GM21576 (cell line): ENCODE measurements at regions not wholly inside any gene's neighbourhood (a gene's known extent, or its start where the extent isn't known, plus 50 kb on each side); places are given as distances from the start of the nearest gene placed in this dataset.
"Not testable (repeated sequence)": the region's sequence is repeated elsewhere in the genome, so short reads cannot be mapped to it uniquely, and the experiment has no call there.

Experiments
- ATAC-seq: cut with Tn5 transposase; IDR thresholded peaks from one replicate; pipeline ENCODE4 v1.9.1; 2021; ENCODE audit warnings: mild to moderate bottlenecking, moderate library complexity; ENCODE audit not compliant: unreplicated experiment

DNA sequence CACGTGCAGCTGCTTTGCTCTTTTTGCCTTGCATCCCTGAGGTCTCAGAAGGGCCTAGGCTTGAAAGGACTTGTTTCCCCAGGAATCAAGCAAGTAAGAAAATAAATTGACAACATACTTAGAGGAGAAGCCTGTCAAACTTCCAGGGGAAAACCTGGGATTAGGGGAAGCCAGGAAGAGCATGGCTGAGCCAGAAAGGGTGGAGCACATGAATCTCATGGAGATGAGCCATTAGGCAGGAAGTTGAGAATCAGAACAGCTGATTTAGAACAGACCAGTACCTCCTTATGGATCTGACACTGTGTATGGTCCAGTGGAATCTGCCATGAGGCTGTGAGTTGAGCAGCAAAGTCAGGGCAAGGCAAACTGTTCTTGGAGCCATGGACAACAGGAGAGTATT is 511.0 kb downstream of the RPIA start:
- ATAC-seq = not testable (repeated sequence)

DNA sequence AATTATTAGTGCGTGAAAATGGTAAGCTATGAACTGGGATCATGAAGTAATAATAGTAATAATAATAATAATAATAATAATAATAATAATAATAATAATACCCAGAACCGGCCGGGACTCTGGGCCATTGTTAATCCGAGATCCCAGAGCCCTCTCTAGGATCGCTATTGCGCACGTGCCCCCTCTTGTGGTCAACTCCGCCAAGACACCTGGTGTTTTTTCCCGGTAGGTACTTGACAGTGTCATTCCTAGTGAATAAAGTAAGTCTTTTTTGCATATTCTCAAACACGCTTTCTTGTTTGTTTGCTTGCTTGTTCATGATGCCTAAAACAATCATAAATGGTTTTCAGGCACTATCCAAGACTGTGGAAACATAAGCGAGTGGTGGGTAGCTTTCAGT is 513.7 kb downstream of the RPIA start:
- not testable (repeated sequence) for ATAC-seq

DNA sequence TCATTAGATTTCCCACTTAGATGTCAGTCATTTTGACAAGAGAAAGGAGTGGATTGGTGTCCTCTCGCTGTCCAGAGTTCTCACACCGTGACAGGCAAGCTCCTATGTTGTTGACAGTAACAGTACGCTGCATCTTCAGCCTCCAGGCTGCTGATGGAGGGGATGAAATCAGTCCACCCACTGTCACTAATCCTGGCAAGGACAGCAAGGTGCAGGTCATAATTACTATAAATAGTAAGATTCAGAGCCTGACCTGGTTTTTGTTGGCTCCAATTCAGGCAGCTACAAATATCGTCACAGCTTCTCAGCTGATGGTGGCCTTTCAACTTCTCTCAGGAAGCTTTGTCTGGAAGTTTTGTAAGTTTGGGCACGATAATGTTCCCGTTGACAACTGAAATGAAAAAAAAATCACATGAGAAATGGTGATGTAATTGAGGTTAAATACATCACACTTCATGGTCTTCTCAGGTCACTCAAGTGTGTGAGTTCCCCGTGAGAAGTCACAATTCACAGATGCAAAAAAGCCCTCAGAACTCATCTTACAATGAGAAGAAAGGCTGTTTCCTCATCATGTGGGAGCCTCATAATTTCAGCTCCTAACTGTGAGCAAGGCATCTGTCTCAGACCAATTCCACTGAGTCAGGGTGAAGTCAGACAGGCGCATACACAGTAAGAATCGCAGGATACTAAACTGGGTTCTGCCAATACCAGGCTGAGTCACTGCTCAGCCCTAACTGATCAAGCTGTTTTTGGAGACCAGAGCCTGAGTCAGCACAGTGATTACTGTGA is 516.9 kb downstream of the RPIA start:
- not testable (repeated sequence) for ATAC-seq

DNA sequence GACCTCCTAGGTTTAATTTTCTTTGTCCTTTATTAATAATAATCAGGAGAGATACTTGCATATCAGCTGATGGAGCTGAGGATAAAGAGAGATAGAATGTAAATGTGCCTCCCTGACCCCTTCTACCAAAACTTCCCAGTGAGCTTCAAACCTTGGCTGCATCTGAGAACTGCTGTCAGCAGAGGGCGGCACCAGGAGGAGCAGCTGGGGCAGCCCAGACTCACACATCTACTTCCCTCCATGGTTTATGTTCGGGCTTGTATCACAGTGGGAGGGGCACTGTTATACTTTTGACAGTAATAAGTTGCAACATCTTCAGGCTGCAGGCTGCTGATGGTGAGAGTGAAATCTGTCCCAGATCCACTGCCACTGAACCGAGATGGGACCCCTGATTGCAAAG is 521.7 kb downstream of the RPIA start:
- ATAC-seq = not testable (repeated sequence)

DNA sequence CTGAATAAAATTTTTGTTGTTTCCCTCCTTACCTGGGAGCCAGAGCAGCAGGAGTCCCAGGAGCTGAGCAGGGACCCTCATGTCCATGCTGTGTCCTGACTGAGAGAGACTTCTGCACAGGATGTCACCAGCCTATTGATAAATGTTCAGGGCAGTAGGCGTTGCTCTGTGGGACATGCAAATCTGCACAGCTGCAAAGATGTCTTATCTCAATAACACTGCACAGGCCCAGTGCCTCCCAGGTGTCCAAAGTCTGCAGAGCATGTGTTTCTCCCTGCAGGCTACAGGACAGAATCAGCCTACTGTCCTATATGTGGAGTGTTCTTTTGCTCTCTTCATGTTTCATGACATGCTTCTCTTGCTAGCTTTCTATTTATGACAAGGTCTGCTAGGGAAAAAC is 522.3 kb downstream of the RPIA start:
- ATAC-seq = peak; percentile 49

DNA sequence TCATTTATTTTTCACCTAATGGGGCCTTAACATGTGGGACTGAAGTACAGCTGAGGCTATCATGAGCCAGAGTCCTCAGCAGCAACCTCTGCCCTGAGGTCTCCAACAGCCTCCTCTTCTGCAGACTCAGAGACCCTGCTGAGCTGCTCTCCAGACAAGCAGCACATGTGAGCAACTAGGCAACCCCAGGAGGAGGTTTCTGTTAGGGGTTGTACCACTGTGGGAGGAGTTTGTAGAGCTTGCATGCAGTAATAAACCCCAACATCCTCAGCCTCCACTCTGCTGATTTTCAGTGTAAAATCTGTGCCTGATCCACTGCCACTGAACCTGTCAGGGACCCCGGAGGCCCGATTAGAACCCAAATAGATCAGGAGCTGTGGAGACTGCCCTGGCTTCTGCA is 530.0 kb downstream of the RPIA start:
- not testable (repeated sequence) for ATAC-seq

DNA sequence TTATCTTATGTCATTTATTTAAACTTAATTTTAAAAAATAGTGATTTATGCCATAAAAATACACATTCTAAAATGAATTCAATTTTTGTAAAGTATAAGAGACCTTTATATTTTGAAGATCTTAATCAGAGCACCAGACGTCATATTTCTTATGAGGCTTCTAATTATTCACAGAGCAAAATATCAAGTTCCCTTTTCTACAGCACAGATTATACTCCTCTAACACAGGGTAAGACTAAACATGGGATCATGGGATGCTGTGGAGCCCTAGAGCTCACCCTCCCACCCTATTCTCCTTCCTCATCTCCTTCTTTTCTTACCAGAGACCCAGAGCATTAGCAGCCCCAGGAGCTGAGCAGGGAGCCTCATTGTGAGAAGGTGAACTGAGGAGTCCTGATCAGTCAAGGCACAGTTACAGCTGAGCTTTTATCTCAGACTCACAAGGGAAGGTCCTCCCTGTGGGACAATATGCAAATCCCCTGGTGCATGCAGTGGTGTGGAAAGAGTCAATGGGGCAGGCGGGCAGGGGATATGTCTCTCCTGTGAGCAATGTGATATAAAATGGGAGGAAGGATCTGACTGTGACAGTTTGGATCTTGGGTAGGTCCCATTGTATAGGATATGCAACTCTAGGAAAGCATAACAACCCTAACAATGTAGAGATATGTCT is 530.7 kb downstream of the RPIA start:
- not testable (repeated sequence) for ATAC-seq

DNA sequence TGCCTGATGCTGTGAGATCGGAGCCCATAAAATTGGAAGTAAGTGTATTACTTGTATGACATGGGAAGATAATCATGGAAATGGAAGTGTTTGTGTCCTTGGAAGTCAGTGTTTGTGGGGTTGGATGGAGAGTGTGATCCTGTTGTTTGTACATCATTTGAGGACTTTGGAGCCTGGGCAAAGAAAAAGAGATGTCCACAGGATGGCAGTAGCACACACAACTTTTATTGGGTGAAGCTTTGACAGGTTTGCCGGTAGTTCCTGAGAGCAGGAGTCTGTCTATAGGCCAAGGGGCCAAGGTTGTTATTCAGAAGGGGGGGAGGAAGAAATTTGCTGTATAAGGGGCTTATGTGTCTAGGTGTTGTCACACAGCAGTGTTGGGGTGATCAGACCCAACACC is 533.3 kb downstream of the RPIA start:
- not testable (repeated sequence) for ATAC-seq

DNA sequence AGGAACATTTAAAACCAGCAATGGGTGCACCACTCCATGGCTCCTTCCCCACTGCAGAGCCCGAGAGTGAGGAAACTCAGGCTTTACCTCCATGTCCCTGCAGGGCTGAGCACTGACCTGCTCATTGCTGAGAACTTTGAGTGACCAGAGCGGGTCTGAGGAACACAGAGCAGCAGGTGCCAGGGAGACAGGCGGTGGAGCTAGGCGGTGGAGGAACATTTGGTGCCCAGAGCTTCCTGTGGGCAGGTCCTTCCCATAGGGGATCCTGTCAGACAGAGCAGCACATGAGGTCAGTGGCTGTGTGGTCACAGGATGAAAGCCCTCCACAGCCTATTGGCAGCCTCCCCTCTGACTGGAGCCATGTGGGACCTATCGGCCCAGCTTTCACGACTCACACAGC is 538.5 kb downstream of the RPIA start:
- ATAC-seq = not testable (repeated sequence)

DNA sequence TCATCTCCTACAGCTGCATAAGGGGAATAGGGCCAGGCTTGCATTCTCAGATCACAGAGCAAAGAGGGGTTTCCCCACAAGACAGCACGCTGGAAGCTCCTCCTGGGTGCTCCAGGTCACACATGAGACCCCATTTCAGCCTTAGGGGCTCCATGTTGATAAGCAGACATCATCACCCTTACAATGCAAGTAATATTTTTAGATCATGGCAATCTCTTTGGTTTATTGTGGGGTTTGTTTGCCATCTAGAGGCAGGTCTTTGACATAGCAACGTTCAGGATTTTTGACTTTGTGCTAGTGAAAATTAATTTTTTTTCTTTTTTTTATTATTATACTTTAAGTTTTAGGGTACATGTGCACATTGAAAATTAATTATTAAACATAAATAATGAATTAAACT is 539.8 kb downstream of the RPIA start:
- ATAC-seq = not testable (repeated sequence)

DNA sequence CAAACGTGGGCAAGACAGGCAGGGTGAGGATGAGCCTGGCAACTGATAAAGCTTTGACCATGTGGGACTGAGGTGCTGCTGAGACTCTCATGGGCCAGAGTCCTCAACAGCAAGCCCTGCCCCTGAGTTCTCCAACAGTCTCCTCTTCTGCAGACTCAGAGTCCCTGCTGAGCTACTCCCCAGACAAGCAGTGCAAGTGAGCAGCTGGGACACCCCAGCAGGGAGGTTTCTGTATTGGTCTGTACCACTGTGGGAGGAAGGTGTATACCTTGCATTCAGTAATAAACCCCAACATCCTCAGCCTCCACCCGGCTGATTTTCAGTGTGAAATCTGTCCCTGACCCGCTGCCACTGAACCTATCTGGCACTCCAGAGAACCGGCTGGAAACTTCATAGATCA is 542.5 kb downstream of the RPIA start:
- ATAC-seq = peak; percentile 50

DNA sequence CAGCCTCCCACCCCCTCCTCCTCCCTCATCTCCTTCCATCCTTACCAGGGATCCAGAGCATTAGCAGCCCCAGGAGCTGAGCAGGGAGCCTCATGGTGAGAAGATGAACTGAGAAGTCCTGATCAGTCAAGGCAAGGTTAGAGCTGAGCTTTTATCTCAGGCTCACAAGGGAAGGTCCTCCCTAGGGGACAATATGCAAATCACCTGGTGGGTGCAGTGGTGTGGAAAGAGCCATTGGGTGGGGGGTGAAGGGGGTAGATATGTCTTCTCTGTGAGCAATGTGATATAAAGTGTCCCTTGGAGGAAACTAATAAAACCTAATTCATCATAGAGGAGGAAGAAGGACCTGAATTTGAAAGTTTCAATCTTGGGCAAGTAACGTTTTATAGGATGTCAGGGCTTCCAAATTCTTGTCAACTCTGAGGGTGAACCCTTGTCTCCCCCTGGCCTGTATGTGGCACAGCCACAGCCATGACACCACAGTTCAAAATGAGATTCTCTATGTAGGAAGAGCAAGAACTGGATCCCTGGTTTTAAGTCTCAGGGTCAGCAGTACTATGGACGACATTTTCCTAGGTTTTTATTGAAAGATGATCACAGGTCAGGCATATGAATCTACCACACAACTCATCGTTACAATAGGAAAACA is 543.5 kb downstream of the RPIA start:
- ATAC-seq = not testable (repeated sequence)

DNA sequence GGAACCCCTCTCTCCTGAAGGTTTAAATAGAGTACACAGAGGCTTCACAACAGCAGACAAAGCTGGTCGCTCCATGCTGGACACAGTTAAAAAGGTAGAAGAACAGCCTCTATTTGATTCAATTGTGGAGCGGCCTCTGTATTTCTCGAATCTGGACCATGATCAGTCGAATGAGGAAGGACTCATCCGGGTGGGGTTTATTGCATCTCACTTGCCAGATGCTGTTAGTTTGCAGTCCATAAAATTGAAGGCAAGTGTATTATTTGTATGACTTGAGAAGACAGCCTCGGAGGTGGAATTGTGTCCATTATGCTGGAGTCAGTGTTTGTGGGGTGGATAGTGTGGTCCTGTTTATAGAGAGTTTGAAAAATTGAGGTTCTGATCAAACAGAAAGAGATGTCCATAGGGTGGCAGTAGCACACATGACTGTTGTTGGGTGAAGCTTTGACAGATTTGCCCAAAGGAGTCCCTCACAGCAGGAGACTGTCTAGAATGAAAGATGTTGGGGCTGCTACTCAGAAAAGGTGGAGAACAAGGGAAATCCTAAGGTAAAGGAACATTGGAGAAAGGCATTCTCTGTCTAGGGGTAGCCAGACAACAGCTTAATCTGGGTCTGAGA is 545.5 kb downstream of the RPIA start:
- ATAC-seq = not testable (repeated sequence)

DNA sequence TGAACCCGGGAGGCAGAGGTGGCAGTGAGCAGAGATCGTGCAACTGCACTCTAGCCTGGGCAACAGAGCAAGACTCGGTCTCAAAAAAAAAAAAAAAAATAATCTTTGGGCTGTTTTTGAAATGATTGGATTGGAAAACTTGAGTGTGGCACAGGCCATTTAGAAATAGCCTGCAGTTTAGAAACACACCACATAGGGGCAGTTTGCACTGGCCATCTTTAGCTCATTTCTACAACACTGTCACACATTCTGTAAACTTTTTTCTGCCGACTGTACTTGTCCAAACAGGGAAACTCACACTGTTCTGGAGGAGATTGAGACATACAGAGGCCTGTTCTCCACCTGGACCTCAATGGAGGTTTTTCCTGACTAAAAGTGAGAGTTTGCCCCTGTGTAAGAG is 546.3 kb downstream of the RPIA start:
- not testable (repeated sequence) for ATAC-seq

DNA sequence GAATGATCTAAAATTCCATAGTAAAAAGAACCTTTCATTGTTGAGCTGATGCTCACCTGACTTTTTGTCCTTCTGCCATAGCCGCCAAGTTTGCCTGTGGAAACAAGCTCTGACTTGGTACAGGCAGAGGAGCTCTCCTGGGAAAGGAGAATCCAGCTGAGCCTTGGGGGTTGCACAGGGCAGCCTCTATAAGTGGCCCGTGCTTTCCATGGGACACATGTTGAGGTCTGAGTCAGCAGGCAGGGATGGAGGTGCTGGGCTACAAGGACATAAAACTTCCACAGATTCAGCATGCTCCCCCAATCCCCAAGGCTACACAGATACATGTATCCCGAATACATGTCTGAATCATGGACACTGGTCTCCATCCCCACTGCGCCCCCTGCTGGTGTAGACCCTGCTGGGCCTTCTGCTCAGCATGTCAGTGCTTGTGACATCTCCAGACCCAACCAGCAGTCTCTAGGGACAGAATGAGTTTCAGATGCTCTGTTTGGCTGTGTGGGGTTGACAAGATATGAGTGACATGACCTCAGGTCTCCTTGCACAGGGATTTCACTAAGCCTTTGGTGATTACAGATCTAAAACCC is 551.7 kb downstream of the RPIA start:
- ATAC-seq = peak; percentile 89

DNA sequence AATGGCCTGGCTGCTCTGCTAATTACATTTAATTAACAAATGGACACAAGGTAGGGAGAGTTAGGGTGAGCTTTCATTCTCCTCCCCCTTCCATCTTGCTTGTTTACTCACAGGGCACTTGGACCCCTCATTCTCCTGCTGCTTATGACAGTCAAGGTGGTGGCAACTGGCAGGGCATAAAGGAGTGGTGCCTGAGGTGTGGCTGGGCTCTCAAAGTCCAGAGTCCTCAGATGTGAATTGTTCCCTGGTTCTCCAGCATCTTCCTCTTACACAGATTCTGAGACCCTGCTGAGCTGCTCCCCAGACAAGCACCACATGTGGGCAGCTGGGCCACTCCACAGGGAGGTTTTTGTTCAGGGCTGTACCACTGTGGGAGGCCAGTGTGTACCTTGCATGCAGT is 552.9 kb downstream of the RPIA start:
- ATAC-seq = not testable (repeated sequence)

DNA sequence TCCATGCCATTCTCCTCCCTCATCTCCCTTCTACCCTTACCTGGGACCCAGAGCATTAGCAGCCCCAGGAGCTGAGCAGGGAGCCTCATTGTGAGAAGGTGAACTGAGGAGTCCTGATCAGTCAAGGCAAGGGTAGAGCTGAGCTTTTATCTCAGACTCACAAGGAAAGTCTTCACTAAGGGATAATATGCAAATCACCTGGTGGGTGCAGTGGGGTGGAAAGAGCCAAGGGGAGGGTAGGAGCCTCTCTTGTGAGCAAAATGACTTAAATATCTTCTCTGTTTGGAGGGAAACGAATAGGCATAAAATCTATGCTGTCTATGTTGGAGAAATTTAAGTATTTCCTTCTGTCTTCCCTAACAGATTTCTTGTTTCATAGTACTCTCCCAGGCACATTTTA is 554.0 kb downstream of the RPIA start:
- not testable (repeated sequence) for ATAC-seq

DNA sequence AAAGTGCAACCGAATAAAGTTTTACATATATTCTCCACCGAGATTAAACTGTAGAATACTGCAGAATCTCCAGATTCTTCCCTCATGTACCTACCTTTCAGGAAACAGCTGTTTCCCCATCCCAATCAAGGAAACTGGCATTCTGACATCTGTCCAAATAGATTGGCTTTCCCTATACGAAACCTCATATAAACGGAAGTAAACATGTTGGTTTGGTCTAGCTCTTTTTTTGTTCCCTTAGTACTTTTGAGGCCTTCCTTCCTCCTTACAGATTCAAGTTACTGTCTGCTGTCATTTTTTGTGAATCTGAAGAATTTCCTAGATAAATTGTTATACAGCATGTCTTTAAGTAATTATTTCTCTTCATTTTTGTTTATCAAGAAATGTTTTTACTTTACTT is 554.6 kb downstream of the RPIA start:
- ATAC-seq = not testable (repeated sequence)

DNA sequence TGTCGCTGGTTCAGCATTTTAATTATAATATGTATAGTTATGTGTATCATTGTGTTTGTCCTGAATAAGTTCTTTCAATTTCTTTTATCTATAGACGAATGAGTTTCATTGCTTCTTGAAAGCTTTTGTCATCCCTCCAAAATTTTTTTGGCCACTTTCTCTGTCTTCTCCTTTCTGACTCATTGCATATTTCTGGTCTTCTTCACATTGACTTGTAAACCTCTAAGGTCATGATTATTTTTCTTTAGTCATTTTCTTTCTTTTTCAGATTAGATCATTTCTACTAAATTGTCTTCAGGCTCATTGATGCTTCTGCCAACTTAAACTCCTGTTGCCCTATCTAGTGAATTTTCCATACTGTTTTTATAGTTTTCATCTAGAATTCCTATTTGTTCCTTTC is 555.1 kb downstream of the RPIA start:
- ATAC-seq = not testable (repeated sequence)

DNA sequence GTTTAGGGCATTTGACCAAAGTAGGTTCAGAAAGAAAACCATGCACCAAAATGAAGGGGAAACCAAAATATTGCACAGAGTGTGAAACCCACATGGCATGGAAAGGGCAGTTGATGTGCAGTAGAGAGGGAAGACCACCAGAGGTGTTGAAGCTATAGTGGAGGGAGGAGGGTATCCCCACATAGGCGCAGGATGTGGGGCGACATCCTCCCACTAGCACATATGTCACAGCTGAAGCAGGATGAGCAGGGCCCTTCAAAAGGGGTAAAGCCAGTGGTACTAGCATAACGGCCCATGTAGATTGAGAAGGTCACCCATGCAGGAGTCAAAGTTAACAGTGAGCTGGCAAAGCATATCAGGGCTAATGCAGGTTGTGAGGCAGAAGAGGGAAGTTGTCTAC is 563.5 kb downstream of the RPIA start:
- ATAC-seq = not testable (repeated sequence)

DNA sequence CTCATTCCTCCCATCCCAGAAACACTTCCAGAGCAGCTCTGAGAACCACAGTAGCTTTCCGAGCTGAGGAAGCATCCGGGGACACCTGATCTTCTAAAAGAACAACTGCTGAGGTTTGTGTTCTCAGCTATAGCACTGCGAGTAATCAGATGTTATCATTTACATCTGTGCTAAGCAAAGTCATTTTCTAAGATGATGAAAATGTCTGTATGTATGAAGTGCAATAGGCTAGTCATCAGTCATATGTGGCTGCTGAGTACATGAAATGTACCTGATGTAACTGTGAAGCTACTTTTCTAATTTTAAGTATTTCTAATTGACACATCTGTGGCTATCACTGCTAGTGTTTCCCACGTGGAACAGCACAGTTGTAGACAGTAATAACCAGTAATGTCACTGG is 582.0 kb downstream of the RPIA start:
- not testable (repeated sequence) for ATAC-seq
